Neuronal stem cell (in vitro differentiated cells): ENCODE measurements at regions not wholly inside any gene's neighbourhood (a gene's known extent, or its start where the extent isn't known, plus 50 kb on each side); places are given as distances from the start of the nearest gene placed in this dataset.
"Not testable (repeated sequence)": the region's sequence is repeated elsewhere in the genome, so short reads cannot be mapped to it uniquely, and the experiment has no call there.

Experiments used
- DNase-seq: peaks from one replicate; pipeline ENCODE4 v3.0.0-alpha.2; 2013; ENCODE audit warnings: low spot score
- H2AFZ ChIP-seq: one replicate; pipeline ENCODE4 v1.6.1; 2013; ENCODE audit warnings: mild to moderate bottlenecking, low read length, inconsistent platforms
- H2AK5ac ChIP-seq: 2 replicates; pipeline ENCODE4 v1.6.1; 2013; ENCODE audit warnings: low read depth, mild to moderate bottlenecking, inconsistent platforms, low read length, moderate library complexity, mixed read lengths
- H2BK120ac ChIP-seq: 2 replicates; pipeline ENCODE4 v1.6.1; 2013; ENCODE audit warnings: low read depth, mild to moderate bottlenecking, inconsistent platforms, low read length, moderate library complexity, mixed read lengths
- H2BK12ac ChIP-seq: one replicate; pipeline ENCODE4 v1.6.1; 2013; ENCODE audit warnings: low read length, inconsistent platforms
- H2BK15ac ChIP-seq: 2 replicates; pipeline ENCODE4 v1.6.1; 2013; ENCODE audit warnings: mild to moderate bottlenecking, low read length, inconsistent platforms, mixed read lengths
- H2BK5ac ChIP-seq: one replicate; pipeline ENCODE4 v1.6.1; 2013; ENCODE audit warnings: inconsistent platforms, mild to moderate bottlenecking, low read length, moderate library complexity
- H3K14ac ChIP-seq: one replicate; pipeline ENCODE4 v1.6.1; 2013; ENCODE audit warnings: low read length, inconsistent platforms
- H3K18ac ChIP-seq: 2 replicates; pipeline ENCODE4 v1.6.1; 2013; ENCODE audit warnings: low read length, inconsistent platforms
- H3K23ac ChIP-seq: 2 replicates; pipeline ENCODE4 v1.6.1; 2013; ENCODE audit warnings: low read depth, mild to moderate bottlenecking, mixed read lengths, low read length, inconsistent platforms; ENCODE audit not compliant: poor library complexity
- H3K27ac ChIP-seq: replicated peaks from 3 replicates; pipeline ENCODE4 v1.5.1; 2013; ENCODE audit warnings: low read length, inconsistent platforms
- H3K27me3 ChIP-seq, 3 experiments: 2 replicates each; pipeline ENCODE4 v1.6.1; 2013; ENCODE audit warnings: low read length in 3 of 3, mild to moderate bottlenecking in 2 of 3, inconsistent platforms in 1 of 3, low read depth in 1 of 3, mixed read lengths in 1 of 3, moderate library complexity in 1 of 3; ENCODE audit not compliant: control insufficient read depth in 3 of 3, insufficient read depth in 3 of 3
- H3K36me3 ChIP-seq, 2 donors: replicated peaks in 1 of 2; 2 replicates each; pipeline ENCODE4 v1.6.1; 2013; ENCODE audit warnings: low read length in 2 of 2; ENCODE audit not compliant: control insufficient read depth in 2 of 2, insufficient read depth in 2 of 2
- H3K4ac ChIP-seq: 2 replicates; pipeline ENCODE4 v1.6.1; 2013; ENCODE audit warnings: inconsistent platforms, mild to moderate bottlenecking, low read length, moderate library complexity
- H3K4me1 ChIP-seq, 2 donors: 1 replicate in 1 of 2; 2 replicates in 1 of 2; pipeline ENCODE4 v1.6.1; 2013; ENCODE audit warnings: low read length in 2 of 2, low read depth in 1 of 2; ENCODE audit not compliant: control insufficient read depth in 2 of 2, insufficient read depth in 1 of 2
- H3K4me2 ChIP-seq: one replicate; pipeline ENCODE4 v1.6.1; 2013; ENCODE audit warnings: mild to moderate bottlenecking, low read length, inconsistent platforms; ENCODE audit not compliant: insufficient read depth, poor library complexity, severe bottlenecking
- H3K4me3 ChIP-seq, 2 donors: 2 replicates each; pipeline ENCODE4 v1.5.1; 2013; ENCODE audit warnings: low read length in 2 of 2, mild to moderate bottlenecking in 2 of 2, inconsistent platforms in 1 of 2, moderate library complexity in 1 of 2
- H3K79me1 ChIP-seq: one replicate; pipeline ENCODE4 v1.6.1; 2013; ENCODE audit warnings: low read depth, mild to moderate bottlenecking, inconsistent platforms, low read length, moderate library complexity
- H3K9ac ChIP-seq: one replicate; pipeline ENCODE4 v1.6.1; 2013; ENCODE audit warnings: mild to moderate bottlenecking, low read depth, low read length, inconsistent platforms; ENCODE audit not compliant: poor library complexity
- H3K9me3 ChIP-seq, 2 donors: replicated peaks in 1 of 2; 2 replicates each; pipeline versions ENCODE3 to v1.6.1; 2013; ENCODE audit warnings: low read length in 2 of 2, mild to moderate bottlenecking in 2 of 2, inconsistent platforms in 1 of 2, low read depth in 1 of 2, mixed read lengths in 1 of 2, moderate library complexity in 1 of 2; ENCODE audit not compliant: control insufficient read depth in 2 of 2, insufficient read depth in 1 of 2
- H4K8ac ChIP-seq: one replicate; pipeline ENCODE4 v1.6.1; 2013; ENCODE audit warnings: low read depth, mild to moderate bottlenecking, inconsistent platforms, low read length, moderate library complexity
- H4K91ac ChIP-seq: one replicate; pipeline ENCODE4 v1.6.1; 2013; ENCODE audit warnings: low read length, low read depth, mild to moderate bottlenecking, inconsistent platforms; ENCODE audit not compliant: poor library complexity
- WGBS, 2 donors: extraction: QIAGEN DNeasy Blood & Tissue Kit; methylation state at CpG; one replicate each; pipeline ENCODE4 v1.1.7; 2013; ENCODE audit warnings: missing lambda C conversion rate in 2 of 2, mixed read lengths in 1 of 2; ENCODE audit not compliant: insufficient read length in 2 of 2, insufficient replicate concordance in 1 of 2; ENCODE audit errors: extremely low coverage in 2 of 2; 5-methylcytosine and 5-hydroxymethylcytosine counted together

- DNase-seq: no peak
- Histone ChIP-seq H2AK5ac (no peak overlapping the region), H3K4me1 (no peaks in the 10 kb centered on the region), H4K8ac (no peak overlapping the region), H3K4ac (no peak overlapping the region), H2BK5ac (no peak overlapping the region), H2BK15ac (no peak overlapping the region), H2AFZ (no peak overlapping the region), H3K79me1 (no peaks in the 10 kb centered on the region), H3K27ac (no peak overlapping the region), H3K18ac (no peak overlapping the region), H2BK120ac (no peak overlapping the region), H3K27me3 (peaks cover 0 to 16% (median 4%) of the 10 kb centered on the region in 3 experiments), H3K9ac (no peak overlapping the region), H3K4me2 (no peak overlapping the region), H3K4me3 (no peak overlapping the region), H2BK12ac (no peak overlapping the region), H3K14ac (no peak overlapping the region), H4K91ac (no peak overlapping the region), H3K9me3 (no peaks in the 10 kb centered on the region), H3K36me3 (no peaks in the 10 kb centered on the region), H3K23ac (no peak overlapping the region)
- WGBS, 2 donors: no CpG with 5 or more reads among the region's 4 CpGs
These were observed 138.2 kb downstream of the NPIPB5 start for GRCh38 chr16:22648941-22649340.

- not testable (repeated sequence) for H3K27ac ChIP-seq, H2AK5ac ChIP-seq, H3K23ac ChIP-seq, H3K4me2 ChIP-seq, H3K14ac ChIP-seq, H2AFZ ChIP-seq, H3K36me3 ChIP-seq, H3K4me1 ChIP-seq, H3K4me3 ChIP-seq, H3K79me1 ChIP-seq, DNase-seq, H4K8ac ChIP-seq, H2BK12ac ChIP-seq, H2BK15ac ChIP-seq, H3K4ac ChIP-seq, H4K91ac ChIP-seq, H2BK120ac ChIP-seq, H3K9ac ChIP-seq, H3K18ac ChIP-seq, H2BK5ac ChIP-seq, H3K9me3 ChIP-seq
- WGBS, 2 donors: no CpG with 5 or more reads among the region's 6 CpGs
- H3K27me3 ChIP-seq: peaks cover 0 to 14% (median 0%) of the 10 kb centered on the region in 3 experiments
These were observed 140.6 kb downstream of the NPIPB5 start for GRCh38 chr16:22651111-22651817.

GRCh38 chr16:22652463-22652845 lies 141.8 kb downstream of the NPIPB5 start:
- Histone ChIP-seq H3K9me3 (no peaks in the 10 kb centered on the region), H4K91ac (no peak overlapping the region), H2AK5ac (no peak overlapping the region), H2AFZ (no peak overlapping the region), H3K18ac (no peak overlapping the region), H4K8ac (no peak overlapping the region), H3K36me3 (no peaks in the 10 kb centered on the region), H2BK120ac (no peak overlapping the region), H3K27me3 (peaks cover 0 to 8% (median 0%) of the 10 kb centered on the region in 3 experiments), H3K4ac (no peak overlapping the region), H3K4me3 (no peak overlapping the region), H3K79me1 (no peaks in the 10 kb centered on the region), H2BK15ac (no peak overlapping the region), H3K4me2 (no peak overlapping the region), H2BK5ac (no peak overlapping the region), H3K27ac (no peak overlapping the region), H3K4me1 (no peaks in the 10 kb centered on the region), H3K14ac (no peak overlapping the region), H3K23ac (no peak overlapping the region), H3K9ac (no peak overlapping the region), H2BK12ac (no peak overlapping the region)
- DNase-seq: no peak
- WGBS, 2 donors: no CpG with 5 or more reads among the region's 2 CpGs

GRCh38 chr16:22653876-22654275 lies 143.2 kb downstream of the NPIPB5 start:
- Histone ChIP-seq H3K4me1 (no peaks in the 10 kb centered on the region), H2BK5ac (no peak overlapping the region), H3K18ac (no peak overlapping the region), H2AK5ac (no peak overlapping the region), H4K91ac (no peak overlapping the region), H3K4me2 (no peak overlapping the region), H3K4ac (no peak overlapping the region), H3K4me3 (no peak overlapping the region), H2BK15ac (no peak overlapping the region), H3K23ac (no peak overlapping the region), H3K27me3 (peaks cover 0 to 5% (median 0%) of the 10 kb centered on the region in 3 experiments), H2BK120ac (no peak overlapping the region), H3K14ac (no peak overlapping the region), H2BK12ac (no peak overlapping the region), H3K9ac (no peak overlapping the region), H3K27ac (no peak overlapping the region), H3K79me1 (no peaks in the 10 kb centered on the region), H4K8ac (no peak overlapping the region), H3K9me3 (no peaks in the 10 kb centered on the region), H2AFZ (no peak overlapping the region), H3K36me3 (no peaks in the 10 kb centered on the region)
- no CpG with 5 or more reads among the region's 6 CpGs for WGBS, 2 donors
- DNase-seq: no peak
